ENCODE measurements at regions not wholly inside any gene's neighbourhood (a gene's known extent, or its start where the extent isn't known, plus 50 kb on each side); places are given as distances from the start of the nearest gene placed in this dataset.

DNA sequence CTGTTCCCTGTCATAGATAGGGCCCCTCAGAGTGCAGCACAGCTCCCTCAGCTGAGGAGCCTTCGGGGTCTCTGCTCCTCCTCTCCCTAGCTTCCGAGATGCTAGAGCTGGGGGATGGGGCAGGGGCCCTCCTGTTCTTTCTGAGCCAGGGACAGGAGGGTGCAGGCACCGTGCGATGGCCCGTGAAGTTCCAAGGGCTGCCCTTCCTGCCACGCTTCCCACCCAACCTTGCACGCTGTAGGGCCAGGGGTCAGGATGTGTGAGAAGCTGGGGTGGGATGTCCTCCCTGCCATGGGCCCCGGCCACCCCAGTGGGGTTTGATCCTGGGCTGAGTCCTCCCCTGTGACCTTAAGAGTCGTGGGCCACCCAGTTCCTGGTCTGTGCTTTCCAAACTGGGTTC lies 240.7 kb upstream of the C1orf174 start:
- TF ChIP-seq, protein P1, sequence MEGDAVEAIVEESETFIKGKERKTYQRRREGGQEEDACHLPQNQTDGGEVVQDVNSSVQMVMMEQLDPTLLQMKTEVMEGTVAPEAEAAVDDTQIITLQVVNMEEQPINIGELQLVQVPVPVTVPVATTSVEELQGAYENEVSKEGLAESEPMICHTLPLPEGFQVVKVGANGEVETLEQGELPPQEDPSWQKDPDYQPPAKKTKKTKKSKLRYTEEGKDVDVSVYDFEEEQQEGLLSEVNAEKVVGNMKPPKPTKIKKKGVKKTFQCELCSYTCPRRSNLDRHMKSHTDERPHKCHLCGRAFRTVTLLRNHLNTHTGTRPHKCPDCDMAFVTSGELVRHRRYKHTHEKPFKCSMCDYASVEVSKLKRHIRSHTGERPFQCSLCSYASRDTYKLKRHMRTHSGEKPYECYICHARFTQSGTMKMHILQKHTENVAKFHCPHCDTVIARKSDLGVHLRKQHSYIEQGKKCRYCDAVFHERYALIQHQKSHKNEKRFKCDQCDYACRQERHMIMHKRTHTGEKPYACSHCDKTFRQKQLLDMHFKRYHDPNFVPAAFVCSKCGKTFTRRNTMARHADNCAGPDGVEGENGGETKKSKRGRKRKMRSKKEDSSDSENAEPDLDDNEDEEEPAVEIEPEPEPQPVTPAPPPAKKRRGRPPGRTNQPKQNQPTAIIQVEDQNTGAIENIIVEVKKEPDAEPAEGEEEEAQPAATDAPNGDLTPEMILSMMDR (IDR thresholded peaks at IDR 0.05; ENCODE audit: borderline replicate concordance, extremely low read depth, low read length, poor library complexity, severe bottlenecking): no peak
- TF ChIP-seq EZH2 (IDR thresholded peaks at IDR 0.05; ENCODE audit: borderline replicate concordance, low read depth, low read length, severe bottlenecking): no peak

Data from DND-41 (cell line).